Stimulated activated CD4-positive, alpha-beta T cell treated with anti-CD3 and anti-CD28 coated beads, Interleukin-12 subunit alpha, Interleukin-12 subunit beta, amount 100 ng/mL, for 24 hours (primary cell): ENCODE measurements at regions not wholly inside any gene's neighbourhood (a gene's known extent, or its start where the extent isn't known, plus 50 kb on each side); places are given as distances from the start of the nearest gene placed in this dataset.

Source experiments
- DNase-seq, 2 experiments: peaks; one replicate each; pipeline ENCODE4 v3.0.0-alpha.2; 2020; ENCODE audit warnings: low read depth in 2 of 2

DNA sequence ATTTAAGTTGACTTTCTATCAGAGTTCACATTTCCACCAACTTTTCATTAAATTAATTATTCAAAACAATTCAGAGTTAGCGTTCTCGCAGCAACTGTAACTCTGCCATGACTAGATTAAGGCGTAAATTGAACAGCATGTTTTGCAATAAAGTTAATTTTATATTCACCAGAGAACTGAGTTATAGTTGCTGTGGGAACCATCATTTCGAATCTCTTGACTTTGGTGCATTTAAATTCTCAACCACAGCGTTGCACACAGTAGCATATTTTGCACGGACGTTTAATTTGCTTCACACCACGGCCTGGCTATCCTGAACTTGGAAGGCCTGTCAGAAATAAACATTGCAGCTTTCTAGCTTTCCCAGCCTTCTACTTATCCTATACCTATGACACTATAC, 144.3 kb upstream of the WWC1 start:
- DNase-seq: no peak

DNA sequence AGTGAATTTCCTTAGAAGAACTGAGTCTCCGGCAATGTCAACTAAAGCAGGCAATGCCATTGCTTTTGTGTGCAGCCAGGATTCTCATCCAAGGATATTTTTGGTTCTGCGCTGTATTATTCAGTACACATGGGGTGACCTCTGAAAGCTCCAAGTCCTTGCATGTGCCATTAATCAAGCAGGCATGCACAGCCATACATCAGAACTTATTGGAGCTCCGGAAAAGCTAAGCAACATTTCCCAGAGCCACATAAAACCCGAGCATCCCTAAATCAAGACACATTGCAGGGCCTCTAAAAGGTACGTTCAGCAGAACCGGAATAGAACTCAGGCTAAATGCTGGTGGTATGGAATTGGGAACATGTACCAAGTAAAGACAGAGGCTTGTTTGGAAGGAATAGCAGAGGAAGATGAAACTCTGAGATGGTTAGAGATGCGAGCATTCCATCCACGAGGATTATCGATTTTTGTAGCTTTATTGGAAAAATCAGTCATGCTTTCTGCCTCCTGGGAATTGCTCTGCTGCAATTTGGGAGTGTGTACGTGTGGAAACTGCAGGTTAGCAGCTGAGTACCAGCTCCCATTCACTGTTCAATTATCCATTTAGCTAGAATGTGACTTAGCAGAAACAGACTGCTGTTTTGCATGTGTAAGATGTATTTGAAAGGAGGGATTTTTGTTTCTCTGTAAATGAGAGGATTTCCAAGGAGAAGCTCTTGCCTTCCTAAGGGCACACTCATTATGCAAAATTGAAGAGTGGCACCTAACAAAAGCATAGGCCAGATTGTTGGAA, 143.7 kb upstream of the WWC1 start:
- no peak for DNase-seq

DNA sequence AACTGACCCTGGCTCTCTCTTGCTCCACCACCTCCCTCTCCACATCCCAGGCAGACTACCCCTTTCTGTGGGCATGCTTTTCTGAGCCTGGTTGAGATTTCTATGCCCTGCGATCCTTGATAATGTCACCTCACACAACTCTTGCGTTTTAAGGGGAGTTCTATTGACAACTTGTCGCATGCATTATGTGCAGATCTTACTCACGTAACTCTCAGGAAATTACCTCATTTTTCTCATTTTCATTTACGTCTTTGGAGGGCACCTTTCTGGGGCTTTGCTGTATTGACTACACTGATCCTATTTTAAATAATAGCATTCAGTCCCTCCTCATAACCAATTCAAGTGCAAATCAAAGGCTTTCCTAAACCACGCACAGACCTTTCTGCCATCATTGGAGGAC, 140.4 kb upstream of the WWC1 start:
- no peak for DNase-seq

DNA sequence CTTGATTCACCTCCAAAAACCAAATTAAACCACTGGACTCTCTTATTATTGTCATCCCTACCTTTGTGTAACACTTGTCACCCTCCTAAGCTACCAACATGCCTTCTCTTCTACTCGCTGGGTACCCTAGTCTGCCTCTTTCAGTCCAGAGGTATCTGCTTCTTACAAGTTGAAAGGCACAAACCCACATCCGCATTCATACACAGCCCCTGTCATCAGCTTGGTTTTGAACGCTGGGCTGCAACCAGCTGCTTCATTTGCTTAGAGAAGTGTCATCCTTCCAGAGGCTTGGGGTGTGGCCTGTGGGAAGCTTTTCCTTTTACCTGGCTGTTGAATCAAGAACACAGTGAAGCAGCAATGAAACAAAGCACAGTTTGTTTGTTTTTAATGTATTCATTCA, 138.8 kb upstream of the WWC1 start:
- no peak for DNase-seq

DNA sequence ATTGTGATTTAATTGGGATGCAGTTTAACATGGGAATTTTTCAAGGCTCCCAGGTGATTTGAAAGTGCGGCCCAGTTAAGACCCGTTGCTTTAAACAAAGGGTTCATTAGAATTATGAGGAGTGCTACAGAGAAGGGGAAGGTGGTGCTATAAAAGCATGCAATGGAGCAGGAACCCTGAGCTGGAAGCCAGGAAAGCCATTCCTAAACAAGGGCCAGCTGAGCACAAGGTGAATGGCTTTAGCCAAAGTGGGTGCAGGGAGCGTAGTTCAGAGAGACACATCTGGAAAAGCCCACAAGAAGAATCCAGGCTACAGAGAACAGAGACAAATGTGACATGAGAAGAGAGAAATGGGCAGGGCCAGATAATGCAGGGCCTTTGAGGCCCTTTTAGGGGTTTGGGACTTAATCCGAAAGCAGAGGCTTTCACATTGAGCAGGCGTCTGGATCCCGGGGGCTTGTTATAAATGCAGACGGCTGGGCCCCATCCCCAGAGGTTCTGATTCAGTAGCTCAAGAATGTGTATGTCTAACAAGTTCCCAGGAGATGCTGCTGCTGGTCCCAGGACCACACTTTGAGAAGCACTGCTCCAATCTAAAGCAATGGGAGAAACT, 138.1 kb upstream of the WWC1 start:
- no peak for DNase-seq

DNA sequence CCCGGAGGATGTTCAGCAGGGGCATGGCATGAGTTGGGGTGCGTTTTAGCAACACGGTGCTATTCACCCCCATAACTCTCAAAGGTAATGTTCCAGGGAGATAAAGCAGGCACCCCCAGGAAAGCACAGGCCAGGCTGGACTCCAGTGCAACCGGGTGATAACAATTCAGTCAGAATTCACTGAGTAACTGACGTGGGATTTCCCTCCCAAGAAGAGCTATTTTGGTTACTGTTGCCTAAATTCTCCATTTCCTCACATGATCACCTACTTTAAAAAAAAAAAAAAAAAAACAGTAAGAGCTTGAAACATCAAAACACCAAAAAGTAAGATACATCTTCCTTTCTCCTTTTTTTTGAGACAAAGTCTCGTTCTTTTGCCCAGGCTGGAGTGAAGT, 137.6 kb upstream of the WWC1 start:
- no peak for DNase-seq

DNA sequence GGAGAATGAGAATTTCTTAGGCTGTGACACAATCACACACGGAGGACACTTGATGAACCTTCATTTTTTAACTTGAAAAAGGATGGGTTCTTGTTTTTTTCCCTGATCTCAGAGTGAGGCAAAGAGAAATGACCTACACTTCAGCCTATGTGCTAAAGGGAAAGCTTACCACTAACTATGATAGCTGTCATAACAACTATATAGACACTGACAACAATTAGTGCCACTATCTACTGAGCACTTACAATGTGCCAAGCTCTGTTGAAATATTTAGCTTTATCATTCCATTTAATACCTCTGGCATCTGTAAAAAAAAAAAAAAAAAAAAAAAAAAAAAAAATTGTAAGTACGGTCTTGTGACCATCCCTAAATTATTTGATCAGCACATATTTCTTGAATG, 135.9 kb upstream of the WWC1 start:
- DNase-seq: no peak

DNA sequence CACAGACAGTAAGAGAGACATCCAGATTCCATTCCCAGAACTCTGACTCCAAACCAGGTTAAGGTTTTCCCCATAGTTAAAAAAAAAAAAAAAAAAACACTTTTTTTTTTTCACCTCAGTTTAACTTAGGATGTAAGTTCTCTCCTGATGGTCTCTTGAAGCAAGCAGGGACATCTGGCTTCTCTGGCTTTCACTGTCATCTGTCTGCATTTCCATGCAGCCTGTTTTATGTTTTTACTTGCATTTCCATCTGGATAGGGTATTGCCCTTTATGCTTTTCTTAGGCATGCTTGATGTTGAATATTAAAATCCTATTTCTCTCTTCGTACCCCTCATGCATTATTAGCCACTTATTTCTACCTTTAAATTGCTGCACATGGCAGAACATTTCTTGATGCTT, 135.3 kb upstream of the WWC1 start:
- DNase-seq: no peak

DNA sequence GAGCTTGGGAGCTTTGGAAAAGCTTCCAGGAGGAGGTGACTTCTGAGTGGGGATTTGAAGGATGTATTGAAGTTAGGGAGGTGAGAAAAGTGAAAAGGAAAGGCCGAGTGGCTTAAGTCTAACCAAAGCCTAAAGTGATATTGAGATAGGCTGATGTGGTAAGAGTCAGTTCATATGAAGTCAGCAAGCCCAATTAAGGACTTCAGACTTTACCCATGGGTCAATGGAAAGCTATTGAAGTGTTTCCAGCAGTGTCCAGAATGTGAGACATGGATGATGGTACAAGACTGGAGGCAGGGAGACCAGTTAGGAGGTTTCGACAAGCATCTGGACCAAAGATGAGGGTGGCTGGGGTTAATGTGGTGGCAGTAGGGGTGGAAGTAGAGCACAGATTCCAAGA, 134.3 kb upstream of the WWC1 start:
- DNase-seq: no peak

DNA sequence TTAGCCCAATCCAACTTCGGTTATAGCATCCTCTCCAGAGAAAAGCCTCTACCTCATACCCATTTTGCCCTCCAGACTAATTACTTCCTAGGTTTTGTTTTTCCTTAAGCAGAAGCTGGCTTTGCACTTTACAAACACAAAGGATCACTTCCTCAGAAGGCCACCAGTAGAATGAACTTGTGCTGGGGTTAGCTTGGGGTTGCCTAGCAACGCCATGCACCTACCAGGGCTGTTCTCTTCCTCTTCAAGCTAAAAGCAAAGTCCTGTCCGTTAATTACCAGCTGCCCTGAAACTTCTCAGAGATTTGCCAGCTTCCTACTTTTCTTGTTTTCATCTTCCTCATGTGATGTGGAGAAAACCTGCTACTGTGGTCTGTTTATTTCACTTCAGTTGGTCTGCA, 132.0 kb upstream of the WWC1 start:
- no peak for DNase-seq

DNA sequence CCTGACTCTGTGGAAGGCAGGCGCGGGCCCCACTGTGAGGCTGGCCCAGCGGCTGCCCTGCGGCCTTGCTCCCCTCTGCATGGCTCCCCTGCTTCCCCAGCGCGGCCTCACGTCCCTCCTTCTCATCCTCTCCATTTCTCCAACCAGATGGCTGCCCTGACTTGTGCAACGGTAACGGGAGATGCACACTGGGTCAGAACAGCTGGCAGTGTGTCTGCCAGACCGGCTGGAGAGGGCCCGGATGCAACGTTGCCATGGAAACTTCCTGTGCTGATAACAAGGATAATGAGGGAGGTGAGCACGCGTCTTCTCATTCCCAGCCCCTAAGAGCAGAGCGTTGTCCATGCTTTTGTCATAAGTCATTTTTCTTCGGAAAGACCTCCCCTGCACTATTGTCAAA, 129.0 kb upstream of the WWC1 start:
- DNase-seq: no peak

DNA sequence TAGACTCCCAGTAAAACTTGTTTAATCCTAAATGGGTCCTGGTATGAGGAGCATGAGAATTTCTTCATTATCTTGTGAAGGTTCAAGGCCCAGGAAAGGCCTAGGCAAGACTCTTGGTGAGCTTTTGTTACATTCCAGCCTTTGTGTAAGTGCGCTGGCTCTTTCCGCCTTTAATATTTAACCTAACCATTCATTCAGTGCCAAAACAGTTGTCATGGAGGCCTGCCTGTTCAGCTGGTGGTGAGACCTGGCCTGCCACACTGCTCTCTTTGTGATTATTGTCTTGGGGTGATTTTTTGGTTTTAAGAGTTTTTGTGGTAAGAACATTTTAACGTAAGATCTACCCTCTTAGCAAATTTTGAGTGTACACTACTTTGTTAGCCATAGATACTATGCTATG, 127.5 kb upstream of the WWC1 start:
- no peak for DNase-seq

DNA sequence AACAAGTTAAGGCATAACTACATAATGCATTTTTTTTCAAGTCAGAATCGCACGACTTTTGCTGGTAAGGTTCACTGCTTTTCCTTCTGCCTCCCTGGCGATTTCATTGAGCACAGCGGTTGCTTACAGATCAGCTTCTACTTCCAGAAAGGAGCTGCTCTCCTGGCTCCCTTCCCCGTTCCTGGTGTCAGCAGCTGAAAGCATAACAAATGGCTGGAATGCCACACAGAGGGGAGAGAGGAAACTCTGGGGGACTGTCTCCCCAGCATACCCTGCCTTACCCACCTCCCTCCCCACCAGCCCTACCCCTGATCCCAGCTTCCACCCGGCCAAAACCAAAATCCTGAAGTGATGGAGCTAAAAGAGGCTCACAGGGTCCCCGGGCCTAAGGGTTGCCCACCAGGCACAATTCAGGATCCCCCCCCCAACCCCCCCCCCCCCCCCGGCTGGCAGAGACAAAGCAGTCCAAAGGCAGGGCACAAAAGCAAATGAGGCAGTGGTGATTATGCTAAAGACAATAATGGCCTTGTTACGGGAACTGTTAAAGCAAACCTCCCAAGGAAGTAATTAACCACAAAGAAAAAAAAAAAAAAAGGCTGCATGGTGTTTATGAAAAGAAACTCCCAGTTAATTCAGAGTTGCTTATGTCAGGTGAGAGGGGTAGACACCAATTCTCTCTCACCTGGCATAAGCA, 126.1 kb upstream of the WWC1 start:
- no peak for DNase-seq

DNA sequence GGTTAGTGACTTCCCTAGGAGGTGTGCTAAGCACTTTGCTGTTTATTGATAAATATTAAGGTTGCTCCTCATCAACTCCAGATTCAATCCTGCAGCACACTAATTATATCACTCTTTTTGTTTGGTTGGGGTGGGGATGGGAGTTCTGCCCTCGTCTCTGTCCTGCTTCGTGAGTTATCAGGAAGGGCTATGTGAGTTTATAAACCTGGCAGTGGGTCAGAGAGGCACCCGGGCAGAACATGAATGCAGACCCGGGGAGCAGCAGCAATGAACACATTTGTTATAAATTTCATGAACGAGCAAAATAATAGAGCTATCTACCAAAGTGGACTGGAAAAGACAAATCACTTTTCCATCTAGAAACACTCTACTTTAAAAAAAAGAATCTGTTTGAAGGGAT, 125.5 kb upstream of the WWC1 start:
- no peak for DNase-seq

DNA sequence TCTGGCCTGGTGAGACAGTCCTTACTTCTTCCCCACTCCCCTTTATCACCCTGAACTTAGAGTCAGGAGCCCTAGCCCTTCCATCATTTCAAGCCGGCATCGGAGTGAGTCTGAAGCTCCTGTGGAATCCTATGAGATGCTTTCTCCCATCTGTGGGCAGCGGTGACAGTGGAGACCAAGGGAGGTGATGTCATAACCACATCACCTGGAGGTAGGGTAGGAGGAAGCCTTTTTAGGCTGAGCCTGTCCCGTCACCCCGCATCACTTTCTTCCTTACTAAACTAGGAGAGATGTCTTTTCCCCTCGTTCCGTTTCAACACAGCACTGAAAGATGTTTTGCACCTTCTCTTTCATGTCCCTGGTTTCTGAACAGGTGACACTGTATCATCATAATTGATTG, 124.1 kb upstream of the WWC1 start:
- DNase-seq: no peak

DNA sequence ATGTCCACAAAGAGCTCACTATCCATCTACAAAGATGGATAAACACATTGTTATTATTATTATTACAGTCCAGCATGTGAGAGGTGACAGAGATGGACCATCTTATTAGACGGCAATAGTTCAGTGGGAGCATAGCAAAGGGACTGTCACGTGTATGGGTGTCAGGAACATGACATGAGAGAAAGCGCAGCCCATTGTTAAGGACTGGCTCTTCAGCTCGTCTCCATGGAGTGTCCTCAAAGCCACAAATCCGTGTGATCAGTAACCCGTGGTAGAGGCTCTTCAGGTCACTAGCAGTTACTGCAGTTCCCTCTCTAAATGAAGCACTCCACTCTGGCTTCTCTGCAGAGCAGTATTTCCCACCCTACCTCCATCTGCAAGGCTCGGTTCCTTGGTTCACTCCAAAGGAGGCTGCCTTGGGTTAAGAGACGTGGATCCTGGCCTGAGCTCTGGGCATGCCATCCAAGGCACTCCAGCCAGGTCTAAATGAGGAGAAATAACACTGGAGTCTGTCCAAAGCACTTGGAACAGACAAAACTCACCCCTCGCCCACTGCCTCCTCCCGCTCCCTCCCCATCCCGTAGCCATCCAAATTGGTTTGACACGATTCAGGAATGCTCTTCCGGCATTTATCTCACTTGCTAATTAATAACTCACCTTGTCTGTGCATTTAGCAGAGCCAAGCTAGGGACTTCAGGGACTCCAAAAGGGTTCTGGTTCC, 122.3 kb upstream of the WWC1 start:
- no peak for DNase-seq

DNA sequence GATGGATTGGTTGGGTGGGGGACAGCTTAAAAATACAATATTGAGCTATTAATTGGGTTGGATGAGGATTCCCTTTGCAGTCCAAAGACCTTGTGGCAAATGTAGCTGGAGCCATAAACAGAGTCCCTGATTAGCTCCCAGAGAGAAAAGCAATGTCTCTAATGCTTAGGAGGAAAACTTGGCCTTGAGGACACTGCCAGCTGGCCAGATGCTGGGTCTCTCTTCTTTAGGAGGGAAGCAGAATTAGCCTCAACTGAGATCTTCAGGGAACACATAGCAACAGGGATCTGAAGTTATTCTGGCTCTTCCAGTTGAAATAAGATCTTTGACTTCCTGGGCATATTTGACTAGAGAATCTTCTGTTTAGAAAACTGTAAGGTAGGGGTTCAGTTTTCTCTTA, 121.7 kb upstream of the WWC1 start:
- no peak for DNase-seq

DNA sequence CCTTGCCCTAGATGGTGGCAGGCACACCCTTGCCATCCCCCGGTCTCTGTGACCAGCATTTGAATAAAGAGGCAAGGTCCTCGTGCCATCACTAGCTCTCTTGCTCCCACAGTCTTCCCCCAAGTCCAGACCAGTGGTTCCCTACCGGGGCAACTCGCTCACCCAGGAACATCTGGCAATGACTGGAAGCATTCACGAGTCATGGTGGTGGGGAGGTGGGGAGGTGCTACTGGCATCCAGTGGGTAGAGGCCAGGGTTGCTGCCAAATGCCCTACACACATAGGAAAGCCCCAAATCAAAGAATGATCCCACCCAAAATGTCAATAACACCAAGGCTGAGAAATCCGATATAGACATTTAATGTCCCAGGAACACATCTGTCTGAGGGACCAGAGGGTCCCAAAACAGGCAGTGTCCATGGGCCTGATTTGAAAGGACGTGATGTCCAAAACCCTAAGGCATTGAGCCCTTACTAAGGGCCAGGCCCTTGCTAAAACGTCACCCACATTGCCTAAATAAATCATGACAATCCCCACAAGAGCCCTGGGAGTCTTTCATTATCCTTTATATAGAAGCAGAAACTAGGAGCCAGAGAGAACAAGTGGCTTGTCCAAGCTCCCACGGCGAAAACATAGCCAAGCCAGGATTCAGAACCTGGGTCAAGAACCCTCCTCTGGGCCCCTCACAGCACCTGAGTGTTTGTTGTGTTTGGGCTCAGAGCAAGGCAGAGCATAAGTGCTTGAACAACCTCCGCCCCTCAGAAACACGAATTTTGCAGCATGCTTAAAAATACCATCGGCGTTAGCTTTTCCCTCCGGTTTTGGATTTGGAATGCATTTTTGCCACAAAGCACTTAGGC, 119.3 kb upstream of the WWC1 start:
- DNase-seq: no peak

DNA sequence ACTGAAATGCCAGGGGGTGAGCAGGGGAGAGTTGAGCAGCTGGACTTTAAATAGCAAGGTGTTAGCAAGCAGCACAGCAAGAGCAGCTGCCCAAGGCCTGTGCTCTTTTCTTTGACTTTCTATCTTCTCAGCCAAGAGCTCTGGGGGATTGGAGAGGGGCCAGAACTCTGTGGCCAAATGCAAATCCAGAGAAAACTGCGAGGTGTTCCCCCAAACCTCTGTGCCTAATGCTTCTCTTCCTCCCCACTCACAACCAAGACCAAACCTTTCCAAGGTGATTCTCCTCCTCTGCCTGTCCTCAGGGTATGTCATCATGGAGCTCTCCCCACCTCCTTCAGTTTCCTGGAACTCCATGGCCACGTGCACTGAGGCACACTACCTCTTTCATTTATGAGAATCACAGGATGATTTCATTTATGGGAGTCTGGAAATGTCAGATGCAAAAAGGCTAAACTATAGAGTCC, 118.7 kb upstream of the WWC1 start:
- no peak for DNase-seq

DNA sequence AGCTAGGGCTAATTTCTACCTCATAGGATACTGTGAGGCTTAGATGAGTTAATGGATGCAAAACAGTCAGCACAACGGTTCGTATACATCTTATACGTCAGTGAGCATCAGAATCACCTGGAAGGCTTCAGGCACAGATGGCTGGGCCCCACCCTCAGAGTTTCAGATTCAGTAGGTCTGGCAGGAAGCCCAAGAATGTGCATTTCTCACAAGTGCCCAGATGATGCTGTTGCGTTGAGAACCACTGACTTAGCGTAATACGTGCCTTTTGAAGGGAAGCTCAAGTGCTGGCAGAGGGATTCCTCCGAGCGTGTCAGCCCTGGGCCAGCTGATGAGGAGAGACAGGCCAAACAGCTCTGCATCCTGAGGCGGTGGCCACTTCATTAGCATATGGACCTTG, 117.1 kb upstream of the WWC1 start:
- DNase-seq: no peak

DNA sequence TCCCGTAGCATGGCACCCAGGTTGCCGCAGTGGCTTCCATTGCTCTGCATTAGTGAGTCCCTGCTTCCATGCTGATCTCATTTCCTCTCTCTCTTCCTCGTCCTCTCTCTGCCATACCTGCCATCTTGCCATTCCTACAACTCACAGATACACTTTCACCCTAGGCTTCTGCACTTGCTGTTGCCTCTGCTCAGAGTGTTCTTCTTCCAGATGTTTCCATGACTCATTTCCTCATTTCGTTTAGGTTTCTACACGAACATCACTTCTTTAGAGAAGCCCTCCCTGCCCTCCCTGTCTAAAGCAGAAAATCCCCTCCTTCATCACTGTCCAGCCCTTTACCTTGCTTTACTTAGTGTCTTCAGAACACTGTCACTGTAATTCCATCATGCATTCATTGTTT, 115.2 kb upstream of the WWC1 start:
- no peak for DNase-seq

DNA sequence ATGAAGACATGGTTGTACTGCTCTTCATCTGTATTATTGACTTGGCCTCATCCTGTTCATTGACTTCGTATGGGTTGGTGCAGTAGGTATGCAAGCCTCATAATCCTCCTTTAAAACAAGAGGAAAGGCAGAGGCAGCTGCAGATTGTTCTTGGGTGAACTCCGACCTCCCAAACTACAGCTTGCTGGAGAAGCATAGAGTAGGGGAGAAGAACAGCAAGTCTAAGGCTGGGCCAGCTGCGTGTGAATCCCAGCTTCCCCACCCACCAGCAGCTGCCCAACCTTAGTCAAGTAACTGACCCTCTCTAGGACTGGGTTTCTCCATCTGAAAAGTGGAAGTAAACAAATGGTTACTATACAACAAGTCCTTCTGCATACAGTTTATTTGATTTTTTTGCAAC, 114.5 kb upstream of the WWC1 start:
- DNase-seq: no peak
